HEK293 (cell line): ENCODE measurements at regions not wholly inside any gene's neighbourhood (a gene's known extent, or its start where the extent isn't known, plus 50 kb on each side); places are given as distances from the start of the nearest gene placed in this dataset.
"Not testable (repeated sequence)": the region's sequence is repeated elsewhere in the genome, so short reads cannot be mapped to it uniquely, and the experiment has no call there.

ENCODE experiments used
- WT1 ChIP-seq: fragments of 450-650 bp; formaldehyde crosslinking; IDR thresholded peaks from 2 replicates; pipeline ENCODE4 v1.5.1; 2016; ENCODE audit warnings: missing biosample characterization, missing genetic modification characterization
- YY1 ChIP-seq: fragments of 450-650 bp; formaldehyde crosslinking; IDR thresholded peaks from 2 replicates; pipeline ENCODE4 v1.5.1; 2018; ENCODE audit warnings: missing biosample characterization, missing genetic modification characterization
- ZBTB17 ChIP-seq: fragments of 450-650 bp; formaldehyde crosslinking; IDR thresholded peaks from 2 replicates; pipeline ENCODE4 v1.5.1; 2016; ENCODE audit warnings: missing biosample characterization, missing genetic modification characterization
- ZNF146 ChIP-seq: fragments of 450-650 bp; formaldehyde crosslinking; IDR thresholded peaks from 2 replicates; pipeline ENCODE4 v1.5.1; 2016; ENCODE audit warnings: missing biosample characterization, missing genetic modification characterization
- TF ChIP-seq, protein P1 (sequence below): fragments of 450-650 bp; formaldehyde crosslinking; IDR thresholded peaks from 2 replicates; pipeline ENCODE4 v1.5.1; 2016; ENCODE audit warnings: missing biosample characterization, missing genetic modification characterization
- TF ChIP-seq, protein P2 (sequence below): fragments of 450-650 bp; formaldehyde crosslinking; IDR thresholded peaks from 2 replicates; pipeline ENCODE4 v1.5.1; 2016; ENCODE audit warnings: missing biosample characterization, missing genetic modification characterization
- TF ChIP-seq, protein P3 (sequence below): fragments of 450-650 bp; formaldehyde crosslinking; IDR thresholded peaks from 2 replicates; pipeline ENCODE4 v1.5.1; 2017; ENCODE audit warnings: missing biosample characterization, missing genetic modification characterization

DNA sequence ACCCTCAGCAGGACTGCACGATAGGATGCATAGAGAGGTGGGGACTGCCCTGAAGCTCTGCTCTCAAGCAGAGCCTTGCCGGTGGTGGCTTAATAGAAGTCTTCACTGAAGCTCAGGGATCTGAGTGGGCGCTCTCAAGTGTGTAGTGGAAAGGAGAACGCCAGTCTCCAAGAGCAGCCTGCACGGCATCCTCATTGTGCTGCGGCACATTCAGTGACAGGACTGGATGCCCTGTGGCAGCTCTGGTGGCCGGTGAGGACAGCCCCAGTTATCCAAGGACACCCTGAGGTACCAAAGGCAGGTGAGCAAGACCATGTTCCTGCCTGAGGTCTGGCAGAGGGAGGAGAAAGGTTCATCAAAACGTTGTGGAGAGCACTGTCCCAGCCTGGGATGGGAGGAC, 98.8 kb upstream of the SPATA31A3 start:
- TF ChIP-seq ZNF146 (tag by site-specific recombination); WT1 (tag by site-specific recombination); ZBTB17; YY1: not testable (repeated sequence)
- TF ChIP-seq, protein P1, sequence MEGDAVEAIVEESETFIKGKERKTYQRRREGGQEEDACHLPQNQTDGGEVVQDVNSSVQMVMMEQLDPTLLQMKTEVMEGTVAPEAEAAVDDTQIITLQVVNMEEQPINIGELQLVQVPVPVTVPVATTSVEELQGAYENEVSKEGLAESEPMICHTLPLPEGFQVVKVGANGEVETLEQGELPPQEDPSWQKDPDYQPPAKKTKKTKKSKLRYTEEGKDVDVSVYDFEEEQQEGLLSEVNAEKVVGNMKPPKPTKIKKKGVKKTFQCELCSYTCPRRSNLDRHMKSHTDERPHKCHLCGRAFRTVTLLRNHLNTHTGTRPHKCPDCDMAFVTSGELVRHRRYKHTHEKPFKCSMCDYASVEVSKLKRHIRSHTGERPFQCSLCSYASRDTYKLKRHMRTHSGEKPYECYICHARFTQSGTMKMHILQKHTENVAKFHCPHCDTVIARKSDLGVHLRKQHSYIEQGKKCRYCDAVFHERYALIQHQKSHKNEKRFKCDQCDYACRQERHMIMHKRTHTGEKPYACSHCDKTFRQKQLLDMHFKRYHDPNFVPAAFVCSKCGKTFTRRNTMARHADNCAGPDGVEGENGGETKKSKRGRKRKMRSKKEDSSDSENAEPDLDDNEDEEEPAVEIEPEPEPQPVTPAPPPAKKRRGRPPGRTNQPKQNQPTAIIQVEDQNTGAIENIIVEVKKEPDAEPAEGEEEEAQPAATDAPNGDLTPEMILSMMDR (tag by site-specific recombination), result not testable (repeated sequence)
- TF ChIP-seq, protein P2, sequence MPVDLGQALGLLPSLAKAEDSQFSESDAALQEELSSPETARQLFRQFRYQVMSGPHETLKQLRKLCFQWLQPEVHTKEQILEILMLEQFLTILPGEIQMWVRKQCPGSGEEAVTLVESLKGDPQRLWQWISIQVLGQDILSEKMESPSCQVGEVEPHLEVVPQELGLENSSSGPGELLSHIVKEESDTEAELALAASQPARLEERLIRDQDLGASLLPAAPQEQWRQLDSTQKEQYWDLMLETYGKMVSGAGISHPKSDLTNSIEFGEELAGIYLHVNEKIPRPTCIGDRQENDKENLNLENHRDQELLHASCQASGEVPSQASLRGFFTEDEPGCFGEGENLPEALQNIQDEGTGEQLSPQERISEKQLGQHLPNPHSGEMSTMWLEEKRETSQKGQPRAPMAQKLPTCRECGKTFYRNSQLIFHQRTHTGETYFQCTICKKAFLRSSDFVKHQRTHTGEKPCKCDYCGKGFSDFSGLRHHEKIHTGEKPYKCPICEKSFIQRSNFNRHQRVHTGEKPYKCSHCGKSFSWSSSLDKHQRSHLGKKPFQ (tag by site-specific recombination), result not testable (repeated sequence)
- TF ChIP-seq, protein P3, sequence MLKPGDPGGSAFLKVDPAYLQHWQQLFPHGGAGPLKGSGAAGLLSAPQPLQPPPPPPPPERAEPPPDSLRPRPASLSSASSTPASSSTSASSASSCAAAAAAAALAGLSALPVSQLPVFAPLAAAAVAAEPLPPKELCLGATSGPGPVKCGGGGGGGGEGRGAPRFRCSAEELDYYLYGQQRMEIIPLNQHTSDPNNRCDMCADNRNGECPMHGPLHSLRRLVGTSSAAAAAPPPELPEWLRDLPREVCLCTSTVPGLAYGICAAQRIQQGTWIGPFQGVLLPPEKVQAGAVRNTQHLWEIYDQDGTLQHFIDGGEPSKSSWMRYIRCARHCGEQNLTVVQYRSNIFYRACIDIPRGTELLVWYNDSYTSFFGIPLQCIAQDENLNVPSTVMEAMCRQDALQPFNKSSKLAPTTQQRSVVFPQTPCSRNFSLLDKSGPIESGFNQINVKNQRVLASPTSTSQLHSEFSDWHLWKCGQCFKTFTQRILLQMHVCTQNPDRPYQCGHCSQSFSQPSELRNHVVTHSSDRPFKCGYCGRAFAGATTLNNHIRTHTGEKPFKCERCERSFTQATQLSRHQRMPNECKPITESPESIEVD (tag by site-specific recombination), result not testable (repeated sequence)
